ENCODE measurements at regions not wholly inside any gene's neighbourhood (a gene's known extent, or its start where the extent isn't known, plus 50 kb on each side); places are given as distances from the start of the nearest gene placed in this dataset.

GRCh38 chr2:217741381-217741955 lies 261.3 kb downstream of the TNS1 start:
- no peak for DNase-seq (ENCODE audit: low read depth)
- H3K4me3 ChIP-seq (replicated peaks; ENCODE audit: low read depth, low read length) = no peak overlapping the region
- TF ChIP-seq, protein P1, sequence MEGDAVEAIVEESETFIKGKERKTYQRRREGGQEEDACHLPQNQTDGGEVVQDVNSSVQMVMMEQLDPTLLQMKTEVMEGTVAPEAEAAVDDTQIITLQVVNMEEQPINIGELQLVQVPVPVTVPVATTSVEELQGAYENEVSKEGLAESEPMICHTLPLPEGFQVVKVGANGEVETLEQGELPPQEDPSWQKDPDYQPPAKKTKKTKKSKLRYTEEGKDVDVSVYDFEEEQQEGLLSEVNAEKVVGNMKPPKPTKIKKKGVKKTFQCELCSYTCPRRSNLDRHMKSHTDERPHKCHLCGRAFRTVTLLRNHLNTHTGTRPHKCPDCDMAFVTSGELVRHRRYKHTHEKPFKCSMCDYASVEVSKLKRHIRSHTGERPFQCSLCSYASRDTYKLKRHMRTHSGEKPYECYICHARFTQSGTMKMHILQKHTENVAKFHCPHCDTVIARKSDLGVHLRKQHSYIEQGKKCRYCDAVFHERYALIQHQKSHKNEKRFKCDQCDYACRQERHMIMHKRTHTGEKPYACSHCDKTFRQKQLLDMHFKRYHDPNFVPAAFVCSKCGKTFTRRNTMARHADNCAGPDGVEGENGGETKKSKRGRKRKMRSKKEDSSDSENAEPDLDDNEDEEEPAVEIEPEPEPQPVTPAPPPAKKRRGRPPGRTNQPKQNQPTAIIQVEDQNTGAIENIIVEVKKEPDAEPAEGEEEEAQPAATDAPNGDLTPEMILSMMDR (IDR thresholded peaks at IDR 0.05; ENCODE audit: low read length, missing control alignments) = no peak

- no peak for DNase-seq (ENCODE audit: low read depth)
- no peak overlapping the region for H3K4me3 ChIP-seq (replicated peaks; ENCODE audit: low read depth, low read length)
- TF ChIP-seq, protein P1 (IDR thresholded peaks at IDR 0.05; ENCODE audit: low read length, missing control alignments) = no peak
Observed at GRCh38 chr2:217740756-217741155, 262.0 kb downstream of the TNS1 start.

GRCh38 chr2:217740178-217740577 lies 262.6 kb downstream of the TNS1 start:
- no peak overlapping the region for H3K4me3 ChIP-seq (replicated peaks; ENCODE audit: low read depth, low read length)
- TF ChIP-seq, protein P1 (IDR thresholded peaks at IDR 0.05; ENCODE audit: low read length, missing control alignments) = no peak
- DNase-seq (ENCODE audit: low read depth) = no peak

- TF ChIP-seq, protein P1 (IDR thresholded peaks at IDR 0.05; ENCODE audit: low read length, missing control alignments) = no peak
- DNase-seq (ENCODE audit: low read depth) = no peak
Observed at GRCh38 chr2:217739741-217740140, 263.1 kb downstream of the TNS1 start.

GRCh38 chr2:217738061-217738460 lies 264.7 kb downstream of the TNS1 start:
- TF ChIP-seq, protein P1 (IDR thresholded peaks at IDR 0.05; ENCODE audit: low read length, missing control alignments) = no peak
- no peak overlapping the region for H3K4me3 ChIP-seq (replicated peaks; ENCODE audit: low read depth, low read length)
- DNase-seq (ENCODE audit: low read depth) = no peak

More at GRCh38 chr2:217739741-217740140, 263.1 kb downstream of the TNS1 start:
- no peak overlapping the region for H3K4me3 ChIP-seq (replicated peaks; ENCODE audit: low read depth, low read length)

DNA sequence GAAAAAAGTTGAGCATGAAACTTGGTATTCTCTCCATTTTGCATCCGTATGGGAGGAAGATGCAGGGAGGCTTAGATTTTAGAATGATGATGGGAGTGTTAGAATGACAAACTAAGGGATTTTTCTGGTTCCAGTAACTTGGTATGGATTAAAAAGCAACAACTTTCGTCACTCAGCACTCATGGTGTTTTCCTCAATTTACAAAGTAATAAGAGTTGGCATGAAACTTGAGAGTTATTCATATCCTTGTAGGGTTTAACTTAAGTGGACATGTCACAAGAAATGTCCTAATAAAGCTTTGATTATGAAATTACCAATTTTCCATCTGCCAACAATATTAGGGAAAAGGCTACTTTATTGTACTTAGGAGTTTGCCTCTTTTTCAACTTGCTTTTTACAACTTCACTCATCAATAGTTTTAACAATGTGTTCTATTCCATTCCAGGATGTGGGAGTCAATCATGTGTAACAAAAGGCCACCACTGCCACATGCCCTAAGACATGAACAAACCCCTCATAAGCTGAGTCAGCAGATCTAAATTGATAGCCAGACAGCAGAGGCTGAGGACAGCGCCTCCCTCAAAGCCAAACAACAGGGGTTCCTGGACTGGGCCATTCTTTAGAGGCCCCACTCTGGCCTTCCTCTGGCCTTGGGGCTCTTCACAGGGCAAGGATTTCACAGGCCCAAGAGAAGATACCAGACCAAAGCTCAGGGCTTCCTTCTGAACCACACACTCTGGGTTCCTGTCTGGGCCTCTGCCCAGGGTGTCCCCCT lies 265.8 kb downstream of the TNS1 start:
- TF ChIP-seq, protein P1 (IDR thresholded peaks at IDR 0.05; ENCODE audit: low read length, missing control alignments) = no peak
- DNase-seq (ENCODE audit: low read depth) = no peak
- no peak overlapping the region for H3K4me3 ChIP-seq (replicated peaks; ENCODE audit: low read depth, low read length)

Measured in fibroblast of pulmonary artery (primary cell).